AG04450 (cell line): ENCODE measurements at regions not wholly inside any gene's neighbourhood (a gene's known extent, or its start where the extent isn't known, plus 50 kb on each side); places are given as distances from the start of the nearest gene placed in this dataset.

Experiments used
- CTCF ChIA-PET: fragments of 300-600, 350-600 bp; formaldehyde crosslinking; extraction: SDS; loops from one replicate; lab custom pipeline; 2022; ENCODE audit warnings: antibody characterized with exemption, inconsistent platforms; lab: Charles Lee
- POLR2A ChIA-PET: fragments of 350-600 bp; formaldehyde crosslinking; extraction: SDS; loops from one replicate; lab custom pipeline; 2021; ENCODE audit warnings: antibody characterized with exemption, inconsistent platforms; lab: Yijun Ruan, JAX
- DNase-seq: peaks from one replicate; pipeline ENCODE4 v3.0.0-alpha.2; 2011; ENCODE audit warnings: low read depth, low spot score
- H3K27ac ChIP-seq: one replicate; pipeline ENCODE4 v1.5.1; 2012; ENCODE audit warnings: low read depth, low read length, control low read depth
- H3K27me3 ChIP-seq: one replicate; pipeline ENCODE4 v1.6.0; 2012; ENCODE audit warnings: low read length; ENCODE audit not compliant: control insufficient read depth, insufficient read depth
- H3K4me3 ChIP-seq: 2 replicates; pipeline ENCODE4 v1.5.1; 2011; ENCODE audit warnings: mild to moderate bottlenecking, low read depth, low read length, control low read depth
- H3K9me3 ChIP-seq: 2 replicates; pipeline ENCODE4 v1.5.1; 2012; ENCODE audit warnings: low read length; ENCODE audit not compliant: control insufficient read depth, insufficient read depth
- TF ChIP-seq, protein P1 (sequence below): IDR thresholded peaks from 2 replicates; pipeline ENCODE4 v1.5.1; 2011; ENCODE audit warnings: low read depth, low read length, control low read depth, inconsistent platforms

DNA sequence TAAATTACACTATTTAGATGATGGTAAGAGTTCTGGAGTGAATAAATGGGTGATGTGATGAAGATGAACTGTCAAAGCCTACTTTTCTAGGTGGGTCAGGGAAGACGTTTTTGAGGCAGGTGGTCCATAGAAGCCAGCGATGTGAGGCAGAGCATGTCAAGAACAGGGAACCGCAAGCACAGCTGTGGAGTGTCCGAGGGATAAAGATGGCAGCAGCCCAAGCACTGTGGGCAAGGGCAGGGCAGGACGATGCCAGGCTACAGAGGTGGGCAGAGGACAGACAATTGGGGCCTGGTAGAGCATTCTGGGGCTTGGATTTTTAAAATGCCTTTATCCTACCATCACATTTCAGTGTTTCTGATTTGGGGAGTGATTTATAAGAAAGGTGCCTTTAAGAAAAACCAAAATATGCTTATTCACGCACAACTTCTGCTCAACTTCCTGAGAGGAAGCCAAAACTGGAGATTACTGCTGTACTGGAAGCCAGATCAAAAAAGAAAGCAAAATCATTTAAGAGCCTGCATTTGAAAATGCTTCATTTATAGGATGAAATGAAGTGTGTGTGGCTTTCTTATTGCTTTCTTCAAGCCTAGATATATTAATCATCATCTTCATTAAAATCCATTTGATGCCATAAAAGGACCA lies 119.0 kb upstream of the WDR17 start:
- no peak for DNase-seq
- Histone ChIP-seq H3K27me3 (no peaks in the 10 kb centered on the region), H3K4me3 (no peak overlapping the region), H3K9me3 (no peaks in the 10 kb centered on the region), H3K27ac (no peak overlapping the region)
- TF ChIP-seq, protein P1, sequence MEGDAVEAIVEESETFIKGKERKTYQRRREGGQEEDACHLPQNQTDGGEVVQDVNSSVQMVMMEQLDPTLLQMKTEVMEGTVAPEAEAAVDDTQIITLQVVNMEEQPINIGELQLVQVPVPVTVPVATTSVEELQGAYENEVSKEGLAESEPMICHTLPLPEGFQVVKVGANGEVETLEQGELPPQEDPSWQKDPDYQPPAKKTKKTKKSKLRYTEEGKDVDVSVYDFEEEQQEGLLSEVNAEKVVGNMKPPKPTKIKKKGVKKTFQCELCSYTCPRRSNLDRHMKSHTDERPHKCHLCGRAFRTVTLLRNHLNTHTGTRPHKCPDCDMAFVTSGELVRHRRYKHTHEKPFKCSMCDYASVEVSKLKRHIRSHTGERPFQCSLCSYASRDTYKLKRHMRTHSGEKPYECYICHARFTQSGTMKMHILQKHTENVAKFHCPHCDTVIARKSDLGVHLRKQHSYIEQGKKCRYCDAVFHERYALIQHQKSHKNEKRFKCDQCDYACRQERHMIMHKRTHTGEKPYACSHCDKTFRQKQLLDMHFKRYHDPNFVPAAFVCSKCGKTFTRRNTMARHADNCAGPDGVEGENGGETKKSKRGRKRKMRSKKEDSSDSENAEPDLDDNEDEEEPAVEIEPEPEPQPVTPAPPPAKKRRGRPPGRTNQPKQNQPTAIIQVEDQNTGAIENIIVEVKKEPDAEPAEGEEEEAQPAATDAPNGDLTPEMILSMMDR = no peak
- ChIA-PET POLR2A (no interaction called here), CTCF (interaction anchor here (0.6 to 1.5 kb wide), 5 partner anchors 22 to 394 kb away, joined by 3 to 5 read pairs (median 4); no protein-coding TSS in a partner anchor)

GRCh38 chr4:175947117-175947722 lies 118.4 kb upstream of the WDR17 start:
- no peaks in the 10 kb centered on the region for H3K9me3 ChIP-seq
- TF ChIP-seq, protein P1 = peak; percentile 69
- POLR2A ChIA-PET = no interaction called here
- CTCF ChIA-PET = interaction anchor here (0.6 to 1.5 kb wide), 7 partner anchors 14 to 394 kb away, joined by 3 to 6 read pairs (median 4); no protein-coding TSS in a partner anchor
- no peak overlapping the region for H3K27ac ChIP-seq
- H3K27me3 ChIP-seq = no peaks in the 10 kb centered on the region
- peak; percentile 1 for DNase-seq
- H3K4me3 ChIP-seq = no peak overlapping the region

DNA sequence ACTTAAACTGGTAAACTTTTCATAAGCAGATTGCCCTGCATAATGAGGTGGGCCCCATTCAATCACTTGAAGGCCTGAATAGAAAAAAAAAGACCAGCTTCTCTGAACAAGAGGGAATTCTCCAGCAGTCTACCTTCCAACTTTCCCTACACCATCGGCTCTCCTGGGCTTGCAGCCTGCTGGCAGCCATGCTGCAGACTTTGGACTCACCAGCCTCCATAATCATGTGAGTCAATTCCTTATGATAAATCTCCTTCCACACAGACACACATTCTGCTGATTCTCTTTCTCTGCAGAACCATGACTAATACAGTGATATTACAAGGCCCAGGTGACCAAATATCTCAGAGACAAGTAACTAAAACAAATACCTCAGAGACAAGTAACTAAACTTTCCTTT lies 113.8 kb upstream of the WDR17 start:
- CTCF ChIA-PET = interaction anchor here (1.4 kb wide), 1 partner anchor 389 kb away, joined by 7 read pairs; no protein-coding TSS in a partner anchor
- TF ChIP-seq, protein P1 = no peak
- no peak for DNase-seq
- Histone ChIP-seq H3K27me3 (no peaks in the 10 kb centered on the region), H3K4me3 (no peak overlapping the region), H3K9me3 (no peaks in the 10 kb centered on the region), H3K27ac (no peak overlapping the region)
- POLR2A ChIA-PET = no interaction called here

DNA sequence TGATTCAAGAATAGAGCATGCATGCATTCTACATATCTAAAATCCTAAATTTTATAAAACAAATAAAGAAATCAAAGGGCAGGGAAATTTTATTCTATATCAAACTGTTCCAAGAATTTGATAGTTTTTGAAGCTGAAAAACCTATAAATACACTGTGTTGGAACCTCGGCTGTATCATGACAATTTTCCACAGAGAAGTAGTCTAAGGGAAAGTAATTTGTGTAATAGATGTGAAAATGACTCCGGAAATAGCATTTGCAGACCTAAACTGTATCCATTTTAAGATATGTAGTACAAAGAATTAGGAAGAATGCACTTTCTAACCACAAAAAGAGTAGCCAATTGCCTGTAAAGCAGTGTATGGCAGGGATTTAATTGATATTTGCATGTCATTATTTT lies 112.5 kb upstream of the WDR17 start:
- CTCF ChIA-PET = interaction anchor here (0.7 kb wide), 1 partner anchor 107 kb away, joined by 3 read pairs; no protein-coding TSS in a partner anchor
- DNase-seq = no peak
- no peak overlapping the region for H3K27ac ChIP-seq
- no peaks in the 10 kb centered on the region for H3K9me3 ChIP-seq
- no peak overlapping the region for H3K4me3 ChIP-seq
- no peaks in the 10 kb centered on the region for H3K27me3 ChIP-seq
- POLR2A ChIA-PET = no interaction called here
- TF ChIP-seq, protein P1 = no peak

DNA sequence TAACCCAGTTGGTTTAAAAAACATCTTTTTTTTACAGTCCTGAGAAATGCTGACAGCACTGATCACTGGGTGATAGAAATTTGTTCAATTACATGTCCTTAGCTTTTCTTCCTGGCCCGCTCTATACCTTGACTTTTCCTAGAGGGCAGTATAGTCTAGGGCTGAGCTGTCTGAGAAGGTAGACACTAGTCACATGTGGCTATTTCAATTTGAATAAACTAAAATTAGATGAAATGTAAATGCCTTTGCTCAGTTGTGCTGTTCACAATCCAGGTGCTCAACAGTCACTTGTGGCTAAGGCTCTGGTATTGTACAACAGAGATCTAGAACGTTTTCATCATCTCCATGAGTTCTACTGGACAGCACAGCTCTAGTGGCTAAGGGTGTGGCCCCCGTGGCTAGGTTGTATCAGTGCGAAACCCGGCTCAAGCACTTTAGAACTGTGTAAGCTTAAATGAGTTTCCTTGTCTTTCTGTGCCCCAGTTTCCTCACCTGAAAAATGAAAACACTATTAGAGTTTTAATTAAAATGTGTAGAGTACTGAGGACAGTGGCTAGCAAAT lies 111.6 kb upstream of the WDR17 start:
- H3K27me3 ChIP-seq = no peaks in the 10 kb centered on the region
- ChIA-PET POLR2A (no interaction called here), CTCF (interaction anchor here (1.1 kb wide), 1 partner anchor 387 kb away, joined by 4 read pairs; no protein-coding TSS in a partner anchor)
- DNase-seq = no peak
- H3K9me3 ChIP-seq = no peaks in the 10 kb centered on the region
- no peak overlapping the region for H3K27ac ChIP-seq
- H3K4me3 ChIP-seq = no peak overlapping the region
- TF ChIP-seq, protein P1 = no peak
